DOHH2 (cell line): ENCODE measurements at regions not wholly inside any gene's neighbourhood (a gene's known extent, or its start where the extent isn't known, plus 50 kb on each side); places are given as distances from the start of the nearest gene placed in this dataset.

Source experiments
- H3F3A ChIP-seq: fragments of 200-600 bp; sonication (generic), shearing (Covaris generic); 2 replicates; pipeline ENCODE4 v1.6.0; 2016; ENCODE audit warnings: antibody characterized with exemption, mild to moderate bottlenecking; ENCODE audit not compliant: control insufficient read depth, insufficient read depth
- H3K27ac ChIP-seq: fragments of 200-600 bp; sonication (generic); 2 replicates; pipeline ENCODE4 v1.5.1; 2014; ENCODE audit warnings: low read depth, mild to moderate bottlenecking, low read length, moderate library complexity
- H3K27me3 ChIP-seq: fragments of 200-600 bp; sonication (generic); 2 replicates; pipeline ENCODE4 v1.6.1; 2014; ENCODE audit warnings: mild to moderate bottlenecking, low read length, mixed read lengths; ENCODE audit not compliant: control insufficient read depth
- H3K36me3 ChIP-seq: fragments of 200-600 bp; sonication (generic); 2 replicates; pipeline ENCODE4 v1.6.1; 2014; ENCODE audit warnings: mild to moderate bottlenecking, low read length, moderate library complexity, mixed read lengths; ENCODE audit not compliant: control insufficient read depth
- H3K4me1 ChIP-seq: fragments of 200-600 bp; sonication (generic); 2 replicates; pipeline ENCODE4 v1.6.1; 2014; ENCODE audit warnings: mild to moderate bottlenecking, low read length, mixed read lengths; ENCODE audit not compliant: control insufficient read depth
- H3K4me2 ChIP-seq: fragments of 200-600 bp; sonication (generic); 2 replicates; pipeline ENCODE4 v1.6.0; 2014; ENCODE audit warnings: mild to moderate bottlenecking, low read length, moderate library complexity
- H3K4me3 ChIP-seq: fragments of 200-600 bp; sonication (generic); 2 replicates; pipeline ENCODE4 v1.5.1; 2014; ENCODE audit warnings: mild to moderate bottlenecking, low read length, mixed read lengths
- H3K79me2 ChIP-seq: fragments of 200-600 bp; sonication (generic); 2 replicates; pipeline ENCODE4 v1.6.1; 2014; ENCODE audit warnings: mild to moderate bottlenecking, low read length, mixed read lengths; ENCODE audit not compliant: control insufficient read depth
- H3K9me2 ChIP-seq: fragments of 200-600 bp; sonication (generic); replicated peaks from 2 replicates; pipeline ENCODE4 v1.6.1; 2014; ENCODE audit warnings: mild to moderate bottlenecking, low read length, mixed read lengths; ENCODE audit not compliant: control insufficient read depth
- H3K9me3 ChIP-seq: fragments of 200-600 bp; sonication (generic); 2 replicates; pipeline ENCODE4 v1.6.1; 2014; ENCODE audit warnings: antibody characterized with exemption, low read length, mixed read lengths; ENCODE audit not compliant: control insufficient read depth, insufficient read depth
- H4K20me1 ChIP-seq: fragments of 200-600 bp; sonication (generic); 2 replicates; pipeline ENCODE4 v1.6.0; 2014; ENCODE audit warnings: low read depth, mild to moderate bottlenecking, antibody characterized with exemption, low read length, moderate library complexity; ENCODE audit not compliant: control insufficient read depth, insufficient read depth
- CTCF ChIP-seq: fragments of 200-600 bp; sonication (generic); IDR thresholded peaks from one replicate; pipeline ENCODE4 v1.5.1; 2014; ENCODE audit warnings: antibody characterized with exemption, mild to moderate bottlenecking, low read depth, low read length; ENCODE audit not compliant: poor library complexity, severe bottlenecking
- EZH2phosphoT487 ChIP-seq: fragments of 200-600 bp; sonication (generic); IDR thresholded peaks from 2 replicates; pipeline ENCODE4 v1.6.1; 2017; ENCODE audit warnings: borderline replicate concordance, mild to moderate bottlenecking, antibody characterized with exemption, low read length, moderate library complexity, mixed read lengths

- no peaks in the 10 kb centered on the region for H3K4me1 ChIP-seq
- TF ChIP-seq CTCF (no peak), EZH2phosphoT487 (no peak)
- H3K27me3 ChIP-seq, result peaks cover 4% of the 10 kb centered on the region; the same call in 1 of the 2 replicates
- H3K36me3 ChIP-seq, result no peaks in the 10 kb centered on the region
- H4K20me1 ChIP-seq, result no peaks in the 10 kb centered on the region
- H3K9me2 ChIP-seq, result no peaks in the 10 kb centered on the region
- H3K4me2 ChIP-seq, result no peak overlapping the region
- H3K79me2 ChIP-seq, result no peaks in the 10 kb centered on the region
- H3K27ac ChIP-seq, result no peak overlapping the region
- no peaks in the 10 kb centered on the region for H3K9me3 ChIP-seq
- H3F3A ChIP-seq, result no peaks in the 10 kb centered on the region
- H3K4me3 ChIP-seq, result no peak overlapping the region
Observed at GRCh38 chr18:59779979-59780378, 82.8 kb upstream of the CCBE1 start.

- Histone ChIP-seq H3K9me3 (no peaks in the 10 kb centered on the region), H4K20me1 (no peaks in the 10 kb centered on the region), H3K27ac (no peak overlapping the region), H3K4me2 (no peak overlapping the region), H3K4me3 (no peak overlapping the region), H3K9me2 (no peaks in the 10 kb centered on the region), H3K27me3 (no peaks in the 10 kb centered on the region), H3K36me3 (no peaks in the 10 kb centered on the region), H3K4me1 (no peaks in the 10 kb centered on the region), H3K79me2 (no peaks in the 10 kb centered on the region), H3F3A (no peaks in the 10 kb centered on the region)
- TF ChIP-seq CTCF (no peak), EZH2phosphoT487 (no peak)
Observed at GRCh38 chr18:59778434-59778833, 81.2 kb upstream of the CCBE1 start.

GRCh38 chr18:59777636-59778035, 80.4 kb upstream of the CCBE1 start:
- Histone ChIP-seq H3K79me2 (no peaks in the 10 kb centered on the region), H3K4me1 (no peaks in the 10 kb centered on the region), H3F3A (no peaks in the 10 kb centered on the region), H3K27me3 (no peaks in the 10 kb centered on the region), H3K27ac (no peak overlapping the region), H3K9me3 (no peaks in the 10 kb centered on the region), H3K36me3 (no peaks in the 10 kb centered on the region), H4K20me1 (no peaks in the 10 kb centered on the region), H3K4me2 (no peak overlapping the region), H3K4me3 (no peak overlapping the region), H3K9me2 (no peaks in the 10 kb centered on the region)
- TF ChIP-seq CTCF (no peak), EZH2phosphoT487 (no peak)
